HEK293 (cell line): ENCODE measurements at regions not wholly inside any gene's neighbourhood (a gene's known extent, or its start where the extent isn't known, plus 50 kb on each side); places are given as distances from the start of the nearest gene placed in this dataset.

Experiments
- CTCF ChIA-PET: fragments of 350-600 bp; formaldehyde crosslinking; extraction: SDS; loops from one replicate; lab custom pipeline; 2021; ENCODE audit warnings: antibody characterized with exemption; lab: Yijun Ruan, JAX
- POLR2A ChIA-PET: fragments of 300-600 bp; formaldehyde crosslinking; extraction: SDS; loops from one replicate; lab custom pipeline; 2020; ENCODE audit warnings: antibody characterized with exemption, inconsistent platforms; lab: Yijun Ruan, JAX
- H3K27ac ChIP-seq: fragments of 200-500 bp; sonication (Bioruptor generic); 2 replicates; pipeline ENCODE4 v1.5.1; 2014; ENCODE audit warnings: low read depth, low read length, control low read depth, inconsistent platforms; ENCODE audit errors: extremely low read depth
- H3K36me3 ChIP-seq, 2 experiments: fragments of 200-500 bp in 1 of 2; sonication (Bioruptor generic) in 1 of 2; 1 replicate in 1 of 2; 2 replicates in 1 of 2; pipeline ENCODE4 v1.5.1; 2014 to 2017; ENCODE audit warnings: inconsistent platforms in 2 of 2, low read length in 2 of 2; ENCODE audit not compliant: control insufficient read depth in 2 of 2, insufficient read depth in 1 of 2
- H3K4me1 ChIP-seq: fragments of 200-500 bp; sonication (Bioruptor generic); 2 replicates; pipeline ENCODE4 v1.5.1; 2014; ENCODE audit warnings: mild to moderate bottlenecking, low read length, inconsistent platforms; ENCODE audit not compliant: control insufficient read depth, insufficient read depth
- H3K4me3 ChIP-seq: 2 replicates; pipeline ENCODE4 v1.5.1; 2011; ENCODE audit warnings: low read depth, mild to moderate bottlenecking, control low read depth, low read length, moderate library complexity
- H3K9me3 ChIP-seq: fragments of 200-500 bp; sonication (Bioruptor generic); 2 replicates; pipeline ENCODE4 v1.5.1; 2014; ENCODE audit warnings: low read depth, low read length, inconsistent platforms; ENCODE audit not compliant: control insufficient read depth, insufficient read depth
- FEZF1 ChIP-seq: fragments of 450-650 bp; formaldehyde crosslinking; IDR thresholded peaks from 2 replicates; pipeline ENCODE4 v1.5.1; 2016; ENCODE audit warnings: missing biosample characterization, missing genetic modification characterization
- GFI1B ChIP-seq: fragments of 450-650 bp; formaldehyde crosslinking; IDR thresholded peaks from 2 replicates; pipeline ENCODE4 v1.5.1; 2016; ENCODE audit warnings: missing biosample characterization, missing genetic modification characterization
- IKZF3 ChIP-seq: fragments of 450-650 bp; IDR thresholded peaks from 2 replicates; pipeline ENCODE4 v1.5.0; 2018; ENCODE audit warnings: missing biosample characterization, mild to moderate bottlenecking, missing genetic modification characterization, moderate library complexity
- REPIN1 ChIP-seq: fragments of 450-650 bp; formaldehyde crosslinking; IDR thresholded peaks from 2 replicates; pipeline ENCODE4 v1.5.1; 2017; ENCODE audit warnings: missing biosample characterization, missing genetic modification characterization, low read depth
- TCF7L2 ChIP-seq: IDR thresholded peaks from 2 replicates; pipeline ENCODE4 v1.6.1; 2011; ENCODE audit warnings: low read depth, mild to moderate bottlenecking, inconsistent platforms, low read length, moderate library complexity, borderline replicate concordance
- YY2 ChIP-seq: fragments of 450-650 bp; formaldehyde crosslinking; IDR thresholded peaks from 2 replicates; pipeline ENCODE4 v1.5.1; 2016; ENCODE audit warnings: missing biosample characterization, missing genetic modification characterization
- ZBTB8A ChIP-seq: fragments of 450-650 bp; formaldehyde crosslinking; IDR thresholded peaks from 2 replicates; pipeline ENCODE4 v1.5.1; 2016; ENCODE audit warnings: missing biosample characterization, missing genetic modification characterization
- ZFHX2 ChIP-seq: fragments of 450-650 bp; formaldehyde crosslinking; conservative IDR thresholded peaks from 2 replicates; pipeline ENCODE4 v1.5.1; 2016; ENCODE audit warnings: missing biosample characterization, missing genetic modification characterization
- ZNF121 ChIP-seq: fragments of 450-650 bp; formaldehyde crosslinking; IDR thresholded peaks from 2 replicates; pipeline ENCODE4 v1.5.1; 2016; ENCODE audit warnings: missing biosample characterization, missing genetic modification characterization
- ZNF133 ChIP-seq: fragments of 450-650 bp; formaldehyde crosslinking; IDR thresholded peaks from 2 replicates; pipeline ENCODE4 v1.5.1; 2016; ENCODE audit warnings: missing biosample characterization, missing genetic modification characterization
- ZNF157 ChIP-seq: fragments of 450-650 bp; formaldehyde crosslinking; IDR thresholded peaks from 2 replicates; pipeline ENCODE4 v1.5.1; 2016; ENCODE audit warnings: missing biosample characterization, missing genetic modification characterization
- ZNF174 ChIP-seq: fragments of 450-650 bp; formaldehyde crosslinking; IDR thresholded peaks from 2 replicates; pipeline ENCODE4 v1.5.0; 2017; ENCODE audit warnings: missing biosample characterization, mild to moderate bottlenecking, missing genetic modification characterization
- ZNF292 ChIP-seq: fragments of 450-650 bp; formaldehyde crosslinking; IDR thresholded peaks from 2 replicates; pipeline ENCODE4 v1.5.1; 2016; ENCODE audit warnings: low read depth, missing biosample characterization, missing genetic modification characterization, borderline replicate concordance
- ZNF311 ChIP-seq: fragments of 450-650 bp; formaldehyde crosslinking; IDR thresholded peaks from 2 replicates; pipeline ENCODE4 v1.5.1; 2017; ENCODE audit warnings: missing biosample characterization, missing genetic modification characterization, borderline replicate concordance
- ZNF341 ChIP-seq: fragments of 450-650 bp; formaldehyde crosslinking; IDR thresholded peaks from 2 replicates; pipeline ENCODE4; 2016; ENCODE audit warnings: low read depth, missing biosample characterization, missing genetic modification characterization
- ZNF48 ChIP-seq: fragments of 450-650 bp; formaldehyde crosslinking; IDR thresholded peaks from 2 replicates; pipeline ENCODE4 v1.5.1; 2016; ENCODE audit warnings: missing biosample characterization, missing genetic modification characterization
- ZNF560 ChIP-seq: fragments of 450-650 bp; formaldehyde crosslinking; IDR thresholded peaks from 2 replicates; pipeline ENCODE4 v1.5.1; 2017; ENCODE audit warnings: missing biosample characterization, missing genetic modification characterization, borderline replicate concordance
- ZNF596 ChIP-seq: fragments of 450-650 bp; IDR thresholded peaks from 2 replicates; pipeline ENCODE4 v1.5.0; 2018; ENCODE audit warnings: missing biosample characterization, mild to moderate bottlenecking, missing genetic modification characterization, moderate library complexity
- ZNF621 ChIP-seq: fragments of 450-650 bp; formaldehyde crosslinking; IDR thresholded peaks from 2 replicates; pipeline ENCODE4 v1.5.1; 2017; ENCODE audit warnings: missing biosample characterization, missing genetic modification characterization
- ZNF654 ChIP-seq: fragments of 450-650 bp; formaldehyde crosslinking; IDR thresholded peaks from 2 replicates; pipeline ENCODE4 v1.5.1; 2016; ENCODE audit warnings: low read depth, missing biosample characterization, missing genetic modification characterization
- ZNF701 ChIP-seq: fragments of 450-650 bp; formaldehyde crosslinking; IDR thresholded peaks from 2 replicates; pipeline ENCODE4 v1.5.1; 2016; ENCODE audit warnings: missing biosample characterization, missing genetic modification characterization
- ZNF747 ChIP-seq: fragments of 450-650 bp; formaldehyde crosslinking; IDR thresholded peaks from 2 replicates; pipeline ENCODE4 v1.5.1; 2016; ENCODE audit warnings: missing biosample characterization, missing genetic modification characterization
- ZNF830 ChIP-seq: fragments of 450-650 bp; IDR thresholded peaks from 2 replicates; pipeline ENCODE4 v1.5.0; 2018; ENCODE audit warnings: missing biosample characterization, missing genetic modification characterization, low read depth, mild to moderate bottlenecking, moderate library complexity
- ZNF837 ChIP-seq: fragments of 450-650 bp; formaldehyde crosslinking; IDR thresholded peaks from 2 replicates; pipeline ENCODE4 v1.5.1; 2016; ENCODE audit warnings: missing biosample characterization, missing genetic modification characterization
- ZNF843 ChIP-seq: fragments of 450-650 bp; formaldehyde crosslinking; IDR thresholded peaks from 2 replicates; pipeline ENCODE4 v1.5.1; 2016; ENCODE audit warnings: missing biosample characterization, missing genetic modification characterization
- TF ChIP-seq, protein P1 (sequence below): fragments of 450-650 bp; formaldehyde crosslinking; IDR thresholded peaks from 2 replicates; pipeline ENCODE4 v1.5.1; 2016; ENCODE audit warnings: missing biosample characterization, missing genetic modification characterization, low read depth
- TF ChIP-seq, protein P2 (sequence below): fragments of 450-650 bp; formaldehyde crosslinking; IDR thresholded peaks from 2 replicates; pipeline ENCODE4 v1.5.1; 2016; ENCODE audit warnings: missing biosample characterization, missing genetic modification characterization
- TF ChIP-seq, protein P3 (sequence below): fragments of 450-650 bp; formaldehyde crosslinking; IDR thresholded peaks from 2 replicates; pipeline ENCODE4 v1.5.1; 2016; ENCODE audit warnings: missing biosample characterization, missing genetic modification characterization

DNA sequence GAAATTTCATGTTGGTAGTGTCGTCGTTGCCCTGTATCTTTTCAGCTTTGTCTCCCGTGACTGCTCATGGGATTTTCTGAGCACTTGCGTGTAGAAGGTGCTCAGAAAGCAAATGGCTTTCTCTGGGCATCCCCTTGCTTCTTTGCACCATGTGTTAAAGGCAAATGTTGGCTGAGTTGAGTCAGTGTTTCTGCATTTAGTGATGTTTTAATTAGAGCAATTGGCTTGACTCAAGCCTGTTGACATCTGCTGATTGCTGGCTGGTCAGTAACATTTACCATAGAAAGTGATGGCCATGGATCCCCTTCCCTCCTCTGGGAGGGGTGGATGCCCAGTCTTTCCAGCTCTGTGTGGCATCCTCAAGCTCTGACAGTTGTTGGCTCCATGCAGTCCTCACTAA lies 187.2 kb upstream of the MPHOSPH6 start (continued):
- TF ChIP-seq ZNF133 (no peak), ZNF837 (tag by site-specific recombination) (no peak)
- TF ChIP-seq, protein P1, sequence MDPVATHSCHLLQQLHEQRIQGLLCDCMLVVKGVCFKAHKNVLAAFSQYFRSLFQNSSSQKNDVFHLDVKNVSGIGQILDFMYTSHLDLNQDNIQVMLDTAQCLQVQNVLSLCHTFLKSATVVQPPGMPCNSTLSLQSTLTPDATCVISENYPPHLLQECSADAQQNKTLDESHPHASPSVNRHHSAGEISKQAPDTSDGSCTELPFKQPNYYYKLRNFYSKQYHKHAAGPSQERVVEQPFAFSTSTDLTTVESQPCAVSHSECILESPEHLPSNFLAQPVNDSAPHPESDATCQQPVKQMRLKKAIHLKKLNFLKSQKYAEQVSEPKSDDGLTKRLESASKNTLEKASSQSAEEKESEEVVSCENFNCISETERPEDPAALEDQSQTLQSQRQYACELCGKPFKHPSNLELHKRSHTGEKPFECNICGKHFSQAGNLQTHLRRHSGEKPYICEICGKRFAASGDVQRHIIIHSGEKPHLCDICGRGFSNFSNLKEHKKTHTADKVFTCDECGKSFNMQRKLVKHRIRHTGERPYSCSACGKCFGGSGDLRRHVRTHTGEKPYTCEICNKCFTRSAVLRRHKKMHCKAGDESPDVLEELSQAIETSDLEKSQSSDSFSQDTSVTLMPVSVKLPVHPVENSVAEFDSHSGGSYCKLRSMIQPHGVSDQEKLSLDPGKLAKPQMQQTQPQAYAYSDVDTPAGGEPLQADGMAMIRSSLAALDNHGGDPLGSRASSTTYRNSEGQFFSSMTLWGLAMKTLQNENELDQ (tag by site-specific recombination): no peak

DNA sequence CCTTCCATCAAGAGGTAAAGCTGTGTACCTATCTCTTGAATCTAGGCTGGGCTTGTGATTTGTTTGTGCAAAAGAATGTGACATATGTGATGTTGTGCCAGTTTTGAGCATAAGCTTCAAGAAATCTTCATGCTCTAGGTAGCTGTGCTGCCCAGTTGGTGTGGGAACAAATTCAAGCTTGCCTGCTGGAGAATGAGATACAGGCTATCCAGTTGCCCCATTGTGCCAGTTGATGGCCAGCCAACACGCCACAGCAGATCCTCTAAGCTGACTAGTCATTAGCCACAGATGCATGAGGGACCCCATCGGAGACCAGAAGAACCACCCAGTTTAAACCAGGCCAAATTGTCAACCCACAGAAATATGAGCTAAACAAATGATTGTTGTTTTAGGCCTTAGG lies 180.5 kb upstream of the MPHOSPH6 start:
- Histone ChIP-seq H3K27ac (no peak overlapping the region), H3K4me3 (no peak overlapping the region), H3K4me1 (no peaks in the 10 kb centered on the region), H3K9me3 (no peaks in the 10 kb centered on the region), H3K36me3 (no peaks in the 10 kb centered on the region)
- ChIA-PET CTCF (interaction anchor here (0.8 to 2.3 kb wide), 2 partner anchors 86 to 88 kb away, joined by 3 to 5 read pairs; no protein-coding TSS in a partner anchor), POLR2A (no interaction called here)
- TF ChIP-seq ZNF341 (tag by site-specific recombination) (no peak), ZNF311 (tag by site-specific recombination) (no peak), FEZF1 (tag by site-specific recombination) (no peak), ZNF843 (no peak), REPIN1 (tag by site-specific recombination) (no peak), ZNF292 (tag by site-specific recombination) (no peak), ZNF596 (no peak), ZNF837 (tag by site-specific recombination) (no peak), ZNF174 (tag by site-specific recombination) (no peak), ZNF830 (no peak), ZNF157 (tag by site-specific recombination) (no peak), ZNF701 (tag by site-specific recombination) (no peak)
- TF ChIP-seq, protein P2, sequence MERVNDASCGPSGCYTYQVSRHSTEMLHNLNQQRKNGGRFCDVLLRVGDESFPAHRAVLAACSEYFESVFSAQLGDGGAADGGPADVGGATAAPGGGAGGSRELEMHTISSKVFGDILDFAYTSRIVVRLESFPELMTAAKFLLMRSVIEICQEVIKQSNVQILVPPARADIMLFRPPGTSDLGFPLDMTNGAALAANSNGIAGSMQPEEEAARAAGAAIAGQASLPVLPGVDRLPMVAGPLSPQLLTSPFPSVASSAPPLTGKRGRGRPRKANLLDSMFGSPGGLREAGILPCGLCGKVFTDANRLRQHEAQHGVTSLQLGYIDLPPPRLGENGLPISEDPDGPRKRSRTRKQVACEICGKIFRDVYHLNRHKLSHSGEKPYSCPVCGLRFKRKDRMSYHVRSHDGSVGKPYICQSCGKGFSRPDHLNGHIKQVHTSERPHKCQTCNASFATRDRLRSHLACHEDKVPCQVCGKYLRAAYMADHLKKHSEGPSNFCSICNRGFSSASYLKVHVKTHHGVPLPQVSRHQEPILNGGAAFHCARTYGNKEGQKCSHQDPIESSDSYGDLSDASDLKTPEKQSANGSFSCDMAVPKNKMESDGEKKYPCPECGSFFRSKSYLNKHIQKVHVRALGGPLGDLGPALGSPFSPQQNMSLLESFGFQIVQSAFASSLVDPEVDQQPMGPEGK (tag by site-specific recombination): no peak
- TF ChIP-seq, protein P3, sequence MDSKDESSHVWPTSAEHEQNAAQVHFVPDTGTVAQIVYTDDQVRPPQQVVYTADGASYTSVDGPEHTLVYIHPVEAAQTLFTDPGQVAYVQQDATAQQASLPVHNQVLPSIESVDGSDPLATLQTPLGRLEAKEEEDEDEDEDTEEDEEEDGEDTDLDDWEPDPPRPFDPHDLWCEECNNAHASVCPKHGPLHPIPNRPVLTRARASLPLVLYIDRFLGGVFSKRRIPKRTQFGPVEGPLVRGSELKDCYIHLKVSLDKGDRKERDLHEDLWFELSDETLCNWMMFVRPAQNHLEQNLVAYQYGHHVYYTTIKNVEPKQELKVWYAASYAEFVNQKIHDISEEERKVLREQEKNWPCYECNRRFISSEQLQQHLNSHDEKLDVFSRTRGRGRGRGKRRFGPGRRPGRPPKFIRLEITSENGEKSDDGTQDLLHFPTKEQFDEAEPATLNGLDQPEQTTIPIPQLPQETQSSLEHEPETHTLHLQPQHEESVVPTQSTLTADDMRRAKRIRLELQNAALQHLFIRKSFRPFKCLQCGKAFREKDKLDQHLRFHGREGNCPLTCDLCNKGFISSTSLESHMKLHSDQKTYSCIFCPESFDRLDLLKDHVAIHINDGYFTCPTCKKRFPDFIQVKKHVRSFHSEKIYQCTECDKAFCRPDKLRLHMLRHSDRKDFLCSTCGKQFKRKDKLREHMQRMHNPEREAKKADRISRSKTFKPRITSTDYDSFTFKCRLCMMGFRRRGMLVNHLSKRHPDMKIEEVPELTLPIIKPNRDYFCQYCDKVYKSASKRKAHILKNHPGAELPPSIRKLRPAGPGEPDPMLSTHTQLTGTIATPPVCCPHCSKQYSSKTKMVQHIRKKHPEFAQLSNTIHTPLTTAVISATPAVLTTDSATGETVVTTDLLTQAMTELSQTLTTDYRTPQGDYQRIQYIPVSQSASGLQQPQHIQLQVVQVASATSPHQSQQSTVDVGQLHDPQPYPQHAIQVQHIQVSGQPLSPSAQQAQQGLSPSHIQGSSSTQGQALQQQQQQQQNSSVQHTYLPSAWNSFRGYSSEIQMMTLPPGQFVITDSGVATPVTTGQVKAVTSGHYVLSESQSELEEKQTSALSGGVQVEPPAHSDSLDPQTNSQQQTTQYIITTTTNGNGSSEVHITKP (tag by site-specific recombination): no peak

DNA sequence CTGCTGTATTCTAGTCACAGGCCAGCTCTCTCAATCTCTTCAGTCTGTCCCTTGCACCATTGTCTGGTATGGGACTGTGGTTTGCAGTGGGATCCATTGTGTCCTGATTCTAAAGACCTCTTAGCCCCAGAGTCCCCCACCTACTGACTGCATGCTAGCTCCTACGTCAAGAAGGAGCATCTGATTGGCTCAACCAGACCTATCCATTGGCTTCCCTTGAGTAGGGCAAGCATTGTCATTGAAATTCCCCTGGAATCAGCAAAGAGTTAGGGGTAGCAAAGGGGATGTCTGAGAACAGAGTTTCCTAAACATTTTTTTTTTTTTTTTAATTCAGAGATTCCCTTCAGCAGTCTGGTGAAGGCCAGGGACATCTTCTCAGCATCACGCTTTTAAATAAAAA lies 175.3 kb upstream of the MPHOSPH6 start:
- POLR2A ChIA-PET: no interaction called here
- CTCF ChIA-PET: interaction anchor here (0.7 to 2.5 kb wide), 4 partner anchors 8 to 111 kb away, joined by 3 to 62 read pairs (median 8); no protein-coding TSS in a partner anchor
- no peak for TF ChIP-seq ZNF654 (tag by site-specific recombination)
- TF ChIP-seq ZBTB8A (tag by site-specific recombination): no peak
- no peak for TF ChIP-seq ZNF621 (tag by site-specific recombination)
- no peak for TF ChIP-seq ZNF560
- TF ChIP-seq ZNF292 (tag by site-specific recombination): no peak
- no peak for TF ChIP-seq ZNF121 (tag by site-specific recombination)
- TF ChIP-seq ZNF747 (tag by site-specific recombination): no peak
- TF ChIP-seq ZFHX2 (tag by site-specific recombination): no peak
- TF ChIP-seq IKZF3 (tag by site-specific recombination): no peak
- TF ChIP-seq TCF7L2: no peak
- no peak for TF ChIP-seq ZNF48 (tag by site-specific recombination)
- no peak for TF ChIP-seq ZNF596
- no peak for TF ChIP-seq GFI1B (tag by site-specific recombination)
- no peak for TF ChIP-seq YY2

More for the DNA sequence above, 175.3 kb upstream of the MPHOSPH6 start:
- H3K36me3 ChIP-seq: no peaks in the 10 kb centered on the region
- H3K4me1 ChIP-seq: no peaks in the 10 kb centered on the region
- no peak overlapping the region for H3K4me3 ChIP-seq
- no peak overlapping the region for H3K27ac ChIP-seq
- no peaks in the 10 kb centered on the region for H3K9me3 ChIP-seq
